HCT116 (cell line): ENCODE measurements at regions not wholly inside any gene's neighbourhood (a gene's known extent, or its start where the extent isn't known, plus 50 kb on each side); places are given as distances from the start of the nearest gene placed in this dataset.

Experiments used
- ATAC-seq: fragments of 200-7000 bp; cut with Tn5 transposase; 2 replicates; pipeline ENCODE4 v1.9.1; 2020; ENCODE audit warnings: mild to moderate bottlenecking, moderate library complexity
- BruUV-seq: library from RNA; stranded (reverse); fragments of 400-500 nt; replicated peaks from 2 replicates; lab custom pipeline; 2021; lab: Mats Ljungman, UMichigan
- CTCF ChIA-PET: fragments of 300-600 bp; sonication (Branson Sonifier 250); formaldehyde crosslinking; loops from one replicate; lab custom pipeline; 2021; ENCODE audit warnings: antibody characterized with exemption; lab: Charles Lee
- POLR2A ChIA-PET: fragments of 300-600, 350-600 bp; sonication (Branson Sonifier 250); formaldehyde crosslinking; loops from one replicate; lab custom pipeline; 2021; ENCODE audit warnings: antibody characterized with exemption; lab: Charles Lee
- RAD21 ChIA-PET, 2 experiments: fragments of 300-600 bp; sonication (Branson Sonifier 250); formaldehyde crosslinking; loops; one replicate each; lab custom pipeline; 2023; ENCODE audit warnings: low total read pairs in 2 of 2; ENCODE audit not compliant: uncharacterized antibody in 2 of 2, unreplicated experiment in 2 of 2, low non-redundant PET in 1 of 2; lab: Charles Lee
- DNase-seq: peaks from one replicate; pipeline ENCODE4 v3.0.0-alpha.2; 2010; ENCODE audit warnings: low read depth, low spot score
- H2AFZ ChIP-seq: fragments of 200-600 bp; shearing (Covaris generic), sonication (generic); 2 replicates; pipeline ENCODE4 v1.6.1; 2017; ENCODE audit warnings: low read depth, mixed run types, mixed read lengths, antibody characterized with exemption, low read length; ENCODE audit not compliant: poor library complexity, severe bottlenecking
- H3K27ac ChIP-seq: 2 replicates; pipeline ENCODE4 v1.5.1; 2012; ENCODE audit warnings: low read depth, low read length
- H3K27me3 ChIP-seq: fragments of 200-600 bp; sonication (generic); 2 replicates; pipeline ENCODE4 v1.6.1; 2016; ENCODE audit warnings: mixed run types, low read length, mixed read lengths; ENCODE audit not compliant: insufficient read depth
- H3K36me3 ChIP-seq, 2 experiments: fragments of 200-500 bp in 1 of 2; fragments of 200-600 bp in 1 of 2; sonication (Bioruptor generic) in 1 of 2; sonication (generic) in 1 of 2; 2 replicates each; pipeline versions ENCODE4 v1.5.1 to v1.6.1; 2014 to 2016; ENCODE audit warnings: low read length in 2 of 2, inconsistent platforms in 1 of 2, mixed read lengths in 1 of 2, mixed run types in 1 of 2; ENCODE audit not compliant: insufficient read depth in 2 of 2, control insufficient read depth in 1 of 2
- H3K4me1 ChIP-seq, 2 experiments: fragments of 200-600 bp in 1 of 2; sonication (generic) in 1 of 2; 2 replicates each; pipeline versions ENCODE4 v1.5.1 to v1.6.1; 2012 to 2017; ENCODE audit warnings: low read length in 2 of 2, inconsistent platforms in 1 of 2, mild to moderate bottlenecking in 1 of 2, mixed read lengths in 1 of 2, mixed run types in 1 of 2, moderate library complexity in 1 of 2; ENCODE audit not compliant: insufficient read depth in 2 of 2, control insufficient read depth in 1 of 2
- H3K4me2 ChIP-seq: fragments of 200-600 bp; sonication (generic); 2 replicates; pipeline ENCODE4 v1.6.1; 2017; ENCODE audit warnings: mixed run types, low read length, mixed read lengths
- H3K4me3 ChIP-seq, 2 experiments: fragments of 200-600 bp in 1 of 2; sonication (generic) in 1 of 2; replicated peaks in 1 of 2; 2 replicates each; pipeline ENCODE4 v1.5.1; 2011 to 2016; ENCODE audit warnings: low read length in 2 of 2, control low read depth in 1 of 2, low read depth in 1 of 2, mild to moderate bottlenecking in 1 of 2, mixed read lengths in 1 of 2, mixed run types in 1 of 2
- H3K79me2 ChIP-seq: fragments of 200-600 bp; sonication (generic); 2 replicates; pipeline ENCODE4 v1.6.1; 2017; ENCODE audit warnings: mild to moderate bottlenecking, mixed run types, low read length, moderate library complexity, mixed read lengths; ENCODE audit not compliant: insufficient read depth
- H3K9ac ChIP-seq: fragments of 200-600 bp; sonication (generic); 2 replicates; pipeline ENCODE4 v1.6.1; 2016; ENCODE audit warnings: low read length, mixed read lengths
- H3K9me2 ChIP-seq: fragments of 200-600 bp; sonication (generic), shearing (Covaris generic); 2 replicates; pipeline ENCODE4 v1.6.1; 2017; ENCODE audit warnings: mixed run types, mild to moderate bottlenecking, moderate library complexity; ENCODE audit not compliant: insufficient read depth
- H3K9me3 ChIP-seq, 2 experiments: fragments of 200-500 bp in 1 of 2; fragments of 200-600 bp in 1 of 2; sonication (Bioruptor generic) in 1 of 2; sonication (generic) in 1 of 2; 2 replicates each; pipeline ENCODE4 v1.6.1; 2014 to 2017; ENCODE audit warnings: low read length in 2 of 2, mixed read lengths in 2 of 2, inconsistent platforms in 1 of 2, low read depth in 1 of 2, mild to moderate bottlenecking in 1 of 2, mixed run types in 1 of 2, moderate library complexity in 1 of 2; ENCODE audit not compliant: control insufficient read depth in 1 of 2, insufficient read depth in 1 of 2
- H4K20me1 ChIP-seq: fragments of 200-600 bp; sonication (generic), shearing (Covaris generic); 2 replicates; pipeline ENCODE4 v1.6.1; 2017; ENCODE audit warnings: mixed run types, mild to moderate bottlenecking, moderate library complexity; ENCODE audit not compliant: insufficient read depth
- CEBPB ChIP-seq: IDR thresholded peaks from 2 replicates; pipeline ENCODE4 v1.6.1; 2012; ENCODE audit warnings: low read depth
- EZH2phosphoT487 ChIP-seq: fragments of 200-600 bp; IDR thresholded peaks from 2 replicates; pipeline ENCODE4 v1.6.1; 2018; ENCODE audit warnings: antibody characterized with exemption, borderline replicate concordance
- FOSL1 ChIP-seq: IDR thresholded peaks from 2 replicates; pipeline ENCODE4 v1.6.1; 2012; ENCODE audit warnings: low read depth
- POLR2A ChIP-seq: IDR thresholded peaks from 2 replicates; pipeline ENCODE4 v1.7.0; 2011; ENCODE audit warnings: borderline replicate concordance; ENCODE audit not compliant: insufficient read depth, insufficient read length; ENCODE audit errors: extremely low read depth
- POLR2AphosphoS5 ChIP-seq: IDR thresholded peaks from 2 replicates; pipeline ENCODE4 v1.6.1; 2011; ENCODE audit warnings: mild to moderate bottlenecking, low read depth, low read length, moderate library complexity
- RAD21 ChIP-seq: IDR thresholded peaks from 2 replicates; pipeline ENCODE4 v1.6.1; 2012; ENCODE audit warnings: low read depth, mild to moderate bottlenecking
- SP1 ChIP-seq: IDR thresholded peaks from 2 replicates; pipeline ENCODE4 v1.6.1; 2012; ENCODE audit warnings: low read depth
- TCF7L2 ChIP-seq: IDR thresholded peaks from 2 replicates; pipeline ENCODE4 v1.7.0; 2011; ENCODE audit warnings: borderline replicate concordance, inconsistent platforms; ENCODE audit not compliant: insufficient read depth, insufficient read length; ENCODE audit errors: extremely low read depth
- ZFX ChIP-seq: fragments of 450-650 bp; IDR thresholded peaks from 2 replicates; pipeline ENCODE4 v1.6.1; 2017
- ZNF274 ChIP-seq: fragments of 200-500 bp; sonication (Bioruptor generic); IDR thresholded peaks from 2 replicates; pipeline ENCODE4 v1.6.1; 2014; ENCODE audit warnings: mild to moderate bottlenecking, low read depth, low read length, inconsistent platforms
- intact Hi-C: fragments of 100-400 bp; cut with micrococcal nuclease; formaldehyde crosslinking; loops from 2 replicates; pipeline ENCODE4 v1.10.0; 2022
- TF ChIP-seq, protein P1 (sequence below): IDR thresholded peaks from 2 replicates; pipeline ENCODE4 v1.6.1; 2012
- TF ChIP-seq, protein P2 (sequence below): IDR thresholded peaks from 2 replicates; pipeline ENCODE4 v1.6.1; 2012
- TF ChIP-seq, protein P3 (sequence below), 3 experiments: fragments of 200-600 bp in 1 of 3; sonication (generic) in 1 of 3; IDR thresholded peaks in 2 of 3; conservative IDR thresholded peaks in 1 of 3; 2 replicates each; pipeline ENCODE4 v1.5.1; 2012 to 2017; ENCODE audit warnings: low read depth in 2 of 3, low read length in 2 of 3, antibody characterized with exemption in 1 of 3, borderline replicate concordance in 1 of 3, control low read depth in 1 of 3, mild to moderate bottlenecking in 1 of 3, mixed read lengths in 1 of 3, mixed run types in 1 of 3, moderate library complexity in 1 of 3; ENCODE audit not compliant: insufficient read depth in 1 of 3

DNA sequence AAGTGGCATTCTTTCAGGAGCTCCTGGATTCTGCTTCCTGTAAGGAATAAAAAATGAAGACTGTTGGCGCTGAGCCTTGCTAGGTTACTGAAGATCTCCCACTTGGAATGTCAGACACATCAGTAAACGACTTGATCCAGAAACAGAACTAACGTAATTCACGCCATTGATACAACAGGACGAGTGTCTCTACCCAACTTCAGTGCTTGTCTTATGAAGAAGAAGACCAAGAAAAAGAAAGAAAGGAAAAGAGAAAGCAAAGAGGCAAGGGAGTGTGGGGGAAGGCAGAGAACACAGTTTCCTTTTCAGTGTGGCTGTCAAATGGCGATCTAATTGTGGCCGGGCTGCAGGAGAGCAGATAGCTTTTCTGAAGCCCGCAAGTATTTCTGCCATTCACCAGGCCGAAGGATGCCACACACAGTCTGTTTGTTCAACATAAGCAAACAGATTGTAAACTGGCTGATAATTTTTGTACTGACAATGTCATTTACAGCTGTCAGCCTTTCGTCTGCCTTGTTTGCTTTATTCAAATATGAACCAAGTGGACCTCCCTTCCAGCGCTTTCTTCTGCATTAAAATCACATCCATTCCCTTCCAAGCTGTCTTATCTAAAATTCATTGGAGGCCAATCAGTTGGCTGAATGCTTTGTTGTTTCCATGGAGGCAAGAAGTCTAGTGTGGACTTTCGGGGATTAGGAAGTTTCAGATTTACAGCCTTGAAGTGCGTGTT lies 180.6 kb downstream of the FOXA2 start:
- Histone ChIP-seq H2AFZ (no peak overlapping the region), H3K27ac (no peak overlapping the region), H3K27me3 (no peaks in the 10 kb centered on the region), H3K9me3 (no peaks in the 10 kb centered on the region), H3K4me2 (no peak overlapping the region), H4K20me1 (no peaks in the 10 kb centered on the region), H3K9ac (no peak overlapping the region), H3K36me3 (no peaks in the 10 kb centered on the region), H3K9me2 (no peaks in the 10 kb centered on the region), H3K79me2 (no peaks in the 10 kb centered on the region), H3K4me3 (no peak overlapping the region), H3K4me1 (no peaks in the 10 kb centered on the region)
- no peak for ATAC-seq
- DNase-seq = no peak
- intact Hi-C loops = no loop called here
- RAD21 ChIA-PET = no interaction called here
- CTCF ChIA-PET = interaction anchor here (0.8 kb wide), 1 partner anchor 14 kb away, joined by 3 read pairs; no protein-coding TSS in a partner anchor
- TF ChIP-seq TCF7L2 (no peak), POLR2A (no peak), FOSL1 (no peak), SP1 (no peak)
- TF ChIP-seq, protein P1, sequence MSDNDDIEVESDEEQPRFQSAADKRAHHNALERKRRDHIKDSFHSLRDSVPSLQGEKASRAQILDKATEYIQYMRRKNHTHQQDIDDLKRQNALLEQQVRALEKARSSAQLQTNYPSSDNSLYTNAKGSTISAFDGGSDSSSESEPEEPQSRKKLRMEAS = no peak
- POLR2A ChIA-PET = interaction anchor here (1.1 kb wide), 1 partner anchor 13 kb away, joined by 3 read pairs; no protein-coding TSS in a partner anchor
- BruUV-seq = no TSS peak

DNA sequence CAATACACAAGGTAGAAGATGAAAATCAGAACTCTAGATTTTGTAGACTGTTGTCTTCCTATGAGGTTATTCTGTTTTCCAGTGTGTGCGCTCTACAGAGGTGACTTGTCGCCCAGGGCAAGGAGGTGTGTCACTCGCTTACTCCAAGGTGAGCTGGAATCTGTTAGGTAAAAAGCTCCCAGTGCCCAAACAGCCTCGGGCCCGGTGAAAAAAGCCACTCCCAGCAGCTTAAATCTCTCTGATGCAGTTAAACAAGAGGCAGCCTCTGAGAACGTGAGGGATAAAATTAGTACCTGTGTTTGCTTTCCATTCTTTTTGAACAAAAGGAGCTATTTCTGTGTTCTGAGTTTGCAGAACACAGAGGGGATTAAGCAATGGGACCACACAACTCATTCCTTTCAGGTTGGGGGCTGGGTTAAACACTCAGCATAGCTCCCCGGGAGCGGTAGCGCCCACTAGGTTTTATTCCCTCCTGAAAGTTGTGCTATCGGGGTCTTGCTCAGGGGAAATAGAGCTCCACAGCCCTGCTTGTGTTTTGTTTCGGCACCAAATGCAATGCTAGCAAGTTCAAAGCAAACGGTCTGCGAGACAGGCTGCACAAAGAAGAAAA lies 181.2 kb downstream of the FOXA2 start:
- Histone ChIP-seq H3K36me3 (no peaks in the 10 kb centered on the region), H4K20me1 (no peaks in the 10 kb centered on the region), H3K79me2 (no peaks in the 10 kb centered on the region), H3K9me3 (no peaks in the 10 kb centered on the region), H3K27ac (no peak overlapping the region), H3K9ac (no peak overlapping the region), H3K27me3 (no peaks in the 10 kb centered on the region), H3K4me2 (no peak overlapping the region), H2AFZ (no peak overlapping the region), H3K4me3 (no peak overlapping the region), H3K9me2 (no peaks in the 10 kb centered on the region)
- CTCF ChIA-PET = interaction anchor here (0.8 kb wide), 1 partner anchor 13 kb away, joined by 3 read pairs; no protein-coding TSS in a partner anchor
- DNase-seq (no peak), ATAC-seq (no peak)
- no TSS peak for BruUV-seq
- RAD21 ChIA-PET = no interaction called here
- intact Hi-C loops = no loop called here
- POLR2A ChIA-PET = no interaction called here
- no peak for TF ChIP-seq ZFX
- no peak for TF ChIP-seq ZNF274
- no peak for TF ChIP-seq CEBPB
- no peak for TF ChIP-seq RAD21
- TF ChIP-seq, protein P2, sequence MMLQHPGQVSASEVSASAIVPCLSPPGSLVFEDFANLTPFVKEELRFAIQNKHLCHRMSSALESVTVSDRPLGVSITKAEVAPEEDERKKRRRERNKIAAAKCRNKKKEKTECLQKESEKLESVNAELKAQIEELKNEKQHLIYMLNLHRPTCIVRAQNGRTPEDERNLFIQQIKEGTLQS = no peak
- TF ChIP-seq, protein P3, sequence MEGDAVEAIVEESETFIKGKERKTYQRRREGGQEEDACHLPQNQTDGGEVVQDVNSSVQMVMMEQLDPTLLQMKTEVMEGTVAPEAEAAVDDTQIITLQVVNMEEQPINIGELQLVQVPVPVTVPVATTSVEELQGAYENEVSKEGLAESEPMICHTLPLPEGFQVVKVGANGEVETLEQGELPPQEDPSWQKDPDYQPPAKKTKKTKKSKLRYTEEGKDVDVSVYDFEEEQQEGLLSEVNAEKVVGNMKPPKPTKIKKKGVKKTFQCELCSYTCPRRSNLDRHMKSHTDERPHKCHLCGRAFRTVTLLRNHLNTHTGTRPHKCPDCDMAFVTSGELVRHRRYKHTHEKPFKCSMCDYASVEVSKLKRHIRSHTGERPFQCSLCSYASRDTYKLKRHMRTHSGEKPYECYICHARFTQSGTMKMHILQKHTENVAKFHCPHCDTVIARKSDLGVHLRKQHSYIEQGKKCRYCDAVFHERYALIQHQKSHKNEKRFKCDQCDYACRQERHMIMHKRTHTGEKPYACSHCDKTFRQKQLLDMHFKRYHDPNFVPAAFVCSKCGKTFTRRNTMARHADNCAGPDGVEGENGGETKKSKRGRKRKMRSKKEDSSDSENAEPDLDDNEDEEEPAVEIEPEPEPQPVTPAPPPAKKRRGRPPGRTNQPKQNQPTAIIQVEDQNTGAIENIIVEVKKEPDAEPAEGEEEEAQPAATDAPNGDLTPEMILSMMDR (IDR thresholded peaks at IDR 0.05 in 2 of 3, conservative IDR thresholded peaks at IDR 0.05 in 1 of 3; ENCODE audit: borderline replicate concordance in 1 of 3, insufficient read depth in 1 of 3, low read depth in 2 of 3, low read length in 2 of 3) = no peak
- TF ChIP-seq EZH2phosphoT487 = no peak
- no peak for TF ChIP-seq POLR2AphosphoS5
- no peak for TF ChIP-seq TCF7L2
- TF ChIP-seq, all 23 proteins: peak for 0
- H3K4me1 ChIP-seq = no peaks in the 10 kb centered on the region
